ENCODE measurements at regions not wholly inside any gene's neighbourhood (a gene's known extent, or its start where the extent isn't known, plus 50 kb on each side); places are given as distances from the start of the nearest gene placed in this dataset.

- ATAC-seq (no peak), DNase-seq (ENCODE audit: low spot score) (no peak), FAIRE-seq (no peak)
- Histone ChIP-seq H3K4me3 (replicated peaks in 1 of 3; ENCODE audit: insufficient read depth in 1 of 3, low read depth in 2 of 3, low read length in 3 of 3) (no peak overlapping the region), H3K9ac (ENCODE audit: insufficient read depth, low read depth, low read length) (no peak overlapping the region), H3K79me2 (ENCODE audit: insufficient read depth, low read length) (no peaks in the 10 kb centered on the region), H3K27ac (ENCODE audit: extremely low read length, insufficient read depth, low read length) (no peak overlapping the region), H3K36me3 (replicated peaks in 1 of 2; ENCODE audit: control insufficient read depth in 1 of 2, insufficient read depth in 2 of 2, low read length in 2 of 2) (no peaks in the 10 kb centered on the region), H3K4me2 (ENCODE audit: low read depth, low read length) (no peak overlapping the region), H3K9me3 (ENCODE audit: low read length) (no peaks in the 10 kb centered on the region), H2AFZ (ENCODE audit: low read length) (no peak overlapping the region), H3K4me1 (ENCODE audit: insufficient read depth, low read length) (peaks cover 10% of the 10 kb centered on the region), H4K20me1 (ENCODE audit: insufficient read depth, low read length) (no peaks in the 10 kb centered on the region), H3K27me3 (ENCODE audit: control insufficient read depth in 1 of 2, insufficient read depth in 2 of 2, low read length in 2 of 2) (no peaks in the 10 kb centered on the region; a peak in 1 of 5 replicates)
- in situ Hi-C loops (cut with HindIII; ENCODE audit: extremely low pct_ligation_motif_present, low pct_unique_long_range_greater_than_20kb) (no loop called here), intact Hi-C loops (cut with micrococcal nuclease; ENCODE audit: unreplicated experiment) (no loop called here)
- no TSS peak for BruUV-seq (replicated peaks)
- ChIA-PET CTCF (ENCODE audit: low intra/inter-chr PET ratio, low total read pairs) (no interaction called here), POLR2A (no interaction called here)
- WGBS (ENCODE audit: low lambda C conversion rate), result 3% methylated on average over 3 of the region's 4 CpGs
- TF ChIP-seq ZFP90 (CRISPR knock-in tag; IDR thresholded peaks at IDR 0.05; ENCODE audit: borderline replicate concordance), result no peak
- TF ChIP-seq HDAC6 (IDR thresholded peaks at IDR 0.05; ENCODE audit: low read depth, low read length), result no peak
- TF ChIP-seq ZFX (CRISPR knock-in tag; IDR thresholded peaks at IDR 0.05; ENCODE audit: low read depth), result no peak
- TF ChIP-seq NFIC (IDR thresholded peaks at IDR 0.05; ENCODE audit: low read length), result no peak
- no peak for TF ChIP-seq SP140L (CRISPR knock-in tag; IDR thresholded peaks at IDR 0.05; ENCODE audit: borderline replicate concordance)
- no peak for TF ChIP-seq ZSCAN9 (CRISPR knock-in tag; IDR thresholded peaks at IDR 0.05; ENCODE audit: borderline replicate concordance)
- TF ChIP-seq SALL1 (CRISPR knock-in tag; IDR thresholded peaks at IDR 0.05), result no peak
- no peak for TF ChIP-seq MEF2D (CRISPR knock-in tag; IDR thresholded peaks at IDR 0.05)
- TF ChIP-seq NFYC (CRISPR knock-in tag; IDR thresholded peaks at IDR 0.05), result no peak
- TF ChIP-seq, protein P1, sequence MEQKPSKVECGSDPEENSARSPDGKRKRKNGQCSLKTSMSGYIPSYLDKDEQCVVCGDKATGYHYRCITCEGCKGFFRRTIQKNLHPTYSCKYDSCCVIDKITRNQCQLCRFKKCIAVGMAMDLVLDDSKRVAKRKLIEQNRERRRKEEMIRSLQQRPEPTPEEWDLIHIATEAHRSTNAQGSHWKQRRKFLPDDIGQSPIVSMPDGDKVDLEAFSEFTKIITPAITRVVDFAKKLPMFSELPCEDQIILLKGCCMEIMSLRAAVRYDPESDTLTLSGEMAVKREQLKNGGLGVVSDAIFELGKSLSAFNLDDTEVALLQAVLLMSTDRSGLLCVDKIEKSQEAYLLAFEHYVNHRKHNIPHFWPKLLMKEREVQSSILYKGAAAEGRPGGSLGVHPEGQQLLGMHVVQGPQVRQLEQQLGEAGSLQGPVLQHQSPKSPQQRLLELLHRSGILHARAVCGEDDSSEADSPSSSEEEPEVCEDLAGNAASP (CRISPR knock-in tag; IDR thresholded peaks at IDR 0.05; ENCODE audit: borderline replicate concordance), result no peak
- TF ChIP-seq, protein P2, sequence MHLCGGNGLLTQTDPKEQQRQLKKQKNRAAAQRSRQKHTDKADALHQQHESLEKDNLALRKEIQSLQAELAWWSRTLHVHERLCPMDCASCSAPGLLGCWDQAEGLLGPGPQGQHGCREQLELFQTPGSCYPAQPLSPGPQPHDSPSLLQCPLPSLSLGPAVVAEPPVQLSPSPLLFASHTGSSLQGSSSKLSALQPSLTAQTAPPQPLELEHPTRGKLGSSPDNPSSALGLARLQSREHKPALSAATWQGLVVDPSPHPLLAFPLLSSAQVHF (CRISPR knock-in tag; IDR thresholded peaks at IDR 0.05), result no peak
- TF ChIP-seq ZC3H13 (CRISPR knock-in tag; IDR thresholded peaks at IDR 0.05), result no peak
Observed at GRCh38 chr15:96505014-96505413, 174.5 kb downstream of the NR2F2 start.

Data from HepG2 (cell line).